HG02852 (cell line): ENCODE measurements at regions not wholly inside any gene's neighbourhood (a gene's known extent, or its start where the extent isn't known, plus 50 kb on each side); places are given as distances from the start of the nearest gene placed in this dataset.

Source experiments
- ATAC-seq: cut with Tn5 transposase; IDR thresholded peaks from one replicate; pipeline ENCODE4 v1.9.1; 2021; ENCODE audit warnings: mild to moderate bottlenecking, moderate library complexity; ENCODE audit not compliant: unreplicated experiment

DNA sequence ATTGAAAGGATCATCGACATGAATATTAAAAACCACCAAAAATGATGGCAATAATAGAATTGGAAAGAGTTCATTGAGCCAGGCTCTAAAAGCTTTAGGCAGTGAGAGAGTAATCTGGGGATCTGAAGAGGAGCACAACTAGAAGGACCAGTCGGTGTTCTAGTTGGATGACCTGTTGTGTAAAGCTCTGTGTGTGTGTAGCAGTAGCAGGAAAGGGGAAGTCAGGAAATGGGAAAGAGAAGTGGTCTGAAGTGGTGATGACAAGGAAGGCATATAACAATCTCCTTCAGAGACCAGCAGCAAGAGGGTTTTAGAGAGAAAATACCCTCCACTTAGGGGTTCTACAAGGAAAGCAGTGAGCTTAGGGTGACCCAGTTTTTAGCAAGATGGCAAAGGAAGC, 539.2 kb downstream of the HTR7 start:
- no peak for ATAC-seq

- ATAC-seq = peak; percentile 71
Measured at GRCh38 chr10:90319188-90319914, 538.5 kb downstream of the HTR7 start.

DNA sequence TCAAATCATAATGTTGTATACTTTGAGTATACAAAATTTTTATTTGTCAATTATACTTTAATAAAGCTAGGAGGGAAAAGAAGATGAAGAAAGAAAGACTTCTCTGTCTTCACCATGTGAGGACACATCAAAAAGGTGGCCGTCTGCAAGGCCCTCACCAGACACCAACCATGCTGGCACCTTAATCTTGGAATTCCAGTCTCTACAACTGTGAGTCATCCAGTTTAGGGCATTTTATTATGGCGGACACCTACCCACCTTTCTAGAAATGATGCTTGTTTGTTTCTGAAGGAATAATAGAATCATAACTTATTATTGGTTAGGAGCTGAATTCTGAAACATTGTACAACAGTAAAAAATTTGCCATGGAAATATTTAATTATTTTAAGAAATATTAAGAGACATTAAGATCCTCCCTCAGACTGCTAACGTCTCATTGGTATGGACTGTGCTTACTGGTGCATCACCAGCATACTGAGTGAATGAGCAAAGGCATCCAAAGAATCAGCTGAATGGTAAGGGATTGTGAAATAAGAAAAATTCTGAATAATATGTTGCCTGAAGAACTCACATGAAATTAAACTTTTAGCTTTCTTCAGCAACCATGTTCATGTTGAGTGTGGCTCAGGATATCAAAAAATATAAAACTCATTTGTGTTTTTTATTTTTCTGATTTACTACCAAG, 536.6 kb downstream of the HTR7 start:
- ATAC-seq = no peak

GRCh38 chr10:90326498-90327267, 531.2 kb downstream of the HTR7 start:
- no peak for ATAC-seq

DNA sequence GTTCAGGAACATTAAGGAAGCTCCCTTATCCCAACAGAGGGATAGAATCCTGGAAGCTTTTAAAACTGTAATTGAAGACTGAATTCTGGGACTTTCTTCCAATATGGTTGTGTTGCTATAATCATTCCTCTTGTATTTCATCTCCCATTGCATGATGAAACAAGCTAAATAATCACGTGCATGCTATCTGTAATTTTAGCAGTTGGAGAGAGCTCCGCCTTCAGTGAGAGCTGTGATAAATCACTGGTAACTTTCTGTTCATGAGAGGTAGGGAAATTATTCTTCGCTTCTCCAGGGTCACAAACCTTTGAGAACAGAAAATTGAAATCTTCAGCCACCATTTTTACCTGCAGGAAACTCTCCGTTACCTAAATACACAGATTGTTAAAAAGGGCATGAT, 530.2 kb downstream of the HTR7 start:
- ATAC-seq = no peak

GRCh38 chr10:90328459-90328858, 529.4 kb downstream of the HTR7 start:
- no peak for ATAC-seq

- no peak for ATAC-seq
Measured at GRCh38 chr10:90328896-90329295, 528.9 kb downstream of the HTR7 start.

- ATAC-seq = no peak
Measured at GRCh38 chr10:90337316-90337715, 520.5 kb downstream of the HTR7 start.

DNA sequence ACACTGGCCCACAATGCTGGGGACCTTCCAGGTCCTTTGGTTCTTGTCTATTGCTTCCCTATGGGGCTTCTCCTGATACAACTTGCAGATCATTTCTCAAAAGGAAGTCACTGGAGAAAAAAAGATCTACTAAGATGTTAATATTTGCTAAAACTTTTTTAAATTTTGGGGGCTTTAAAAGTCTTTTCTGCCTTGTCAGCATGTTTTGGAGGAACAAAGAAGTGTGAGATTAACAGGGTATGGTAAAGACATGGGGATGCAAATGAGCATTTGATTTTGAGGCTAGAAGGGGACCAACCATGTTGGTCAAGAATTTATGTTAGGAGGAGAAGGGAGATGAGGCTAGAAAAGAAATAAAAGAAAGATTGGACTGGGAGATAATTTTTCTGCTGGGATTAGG, 515.4 kb downstream of the HTR7 start:
- no peak for ATAC-seq

GRCh38 chr10:90344226-90344625, 513.6 kb downstream of the HTR7 start:
- no peak for ATAC-seq

GRCh38 chr10:90347239-90347638, 510.6 kb downstream of the HTR7 start:
- no peak for ATAC-seq

- ATAC-seq = no peak
Measured at GRCh38 chr10:90350122-90350521, 507.7 kb downstream of the HTR7 start.

DNA sequence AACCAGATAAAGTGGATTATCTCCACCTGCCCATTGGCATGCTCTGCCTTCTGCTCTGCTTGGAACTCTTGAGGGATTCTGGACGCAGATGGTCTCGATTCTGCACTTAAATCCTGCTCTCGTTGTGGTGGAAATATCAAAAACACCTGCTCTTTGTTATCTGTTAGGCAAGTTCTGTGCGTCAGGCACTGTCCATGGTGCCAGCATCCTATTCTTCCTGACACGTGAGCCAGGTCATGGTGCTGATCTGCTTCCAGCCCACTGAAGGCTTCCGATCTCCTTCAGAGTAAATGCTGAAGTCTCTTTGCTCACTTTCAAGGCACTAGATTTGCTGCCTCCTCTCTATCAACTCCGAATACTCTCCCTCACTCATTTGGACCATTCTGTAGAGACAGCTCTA, 505.6 kb downstream of the HTR7 start:
- ATAC-seq = no peak

GRCh38 chr10:90354914-90355313, 502.9 kb downstream of the HTR7 start:
- ATAC-seq = no peak

- ATAC-seq = no peak
Measured at GRCh38 chr10:90363799-90364483, 493.9 kb downstream of the HTR7 start.

DNA sequence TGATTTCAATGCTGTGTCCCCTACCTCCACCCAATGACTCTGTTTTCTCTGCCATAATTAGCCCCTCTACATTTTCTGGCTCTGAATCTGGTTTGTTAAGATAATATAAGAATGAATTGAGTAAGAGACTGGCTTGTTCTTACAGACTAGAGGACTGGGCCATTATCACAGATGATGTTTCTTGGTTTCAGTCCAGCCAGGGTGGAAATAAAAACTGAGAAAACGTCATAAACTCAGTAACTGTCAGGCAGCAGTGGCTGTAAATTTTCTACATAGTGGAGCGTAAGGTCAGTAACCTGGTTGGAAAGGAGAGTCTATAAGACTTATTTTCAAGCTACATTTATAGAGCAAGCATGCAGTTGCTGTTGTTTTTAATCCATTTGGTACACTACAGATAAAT, 485.4 kb downstream of the HTR7 start:
- ATAC-seq = no peak

DNA sequence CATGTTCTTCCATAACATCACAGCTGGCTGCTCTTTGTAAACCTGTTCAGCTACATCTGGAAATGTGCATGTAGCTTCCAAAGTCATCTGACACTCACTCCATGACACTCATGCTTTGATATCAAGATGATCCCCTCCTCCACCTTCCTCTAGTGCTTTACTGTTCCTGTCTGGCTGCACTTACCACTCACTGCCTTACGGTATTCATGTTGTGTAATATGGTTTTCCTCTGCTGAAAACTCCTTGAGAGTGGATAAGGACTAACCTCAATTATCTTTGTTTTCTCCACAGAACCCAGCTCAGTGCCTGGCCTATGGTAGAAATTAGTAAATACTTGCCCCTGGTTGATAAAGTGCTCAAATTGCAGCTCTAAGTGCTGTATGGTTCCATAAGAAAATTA, 483.9 kb downstream of the HTR7 start:
- no peak for ATAC-seq

DNA sequence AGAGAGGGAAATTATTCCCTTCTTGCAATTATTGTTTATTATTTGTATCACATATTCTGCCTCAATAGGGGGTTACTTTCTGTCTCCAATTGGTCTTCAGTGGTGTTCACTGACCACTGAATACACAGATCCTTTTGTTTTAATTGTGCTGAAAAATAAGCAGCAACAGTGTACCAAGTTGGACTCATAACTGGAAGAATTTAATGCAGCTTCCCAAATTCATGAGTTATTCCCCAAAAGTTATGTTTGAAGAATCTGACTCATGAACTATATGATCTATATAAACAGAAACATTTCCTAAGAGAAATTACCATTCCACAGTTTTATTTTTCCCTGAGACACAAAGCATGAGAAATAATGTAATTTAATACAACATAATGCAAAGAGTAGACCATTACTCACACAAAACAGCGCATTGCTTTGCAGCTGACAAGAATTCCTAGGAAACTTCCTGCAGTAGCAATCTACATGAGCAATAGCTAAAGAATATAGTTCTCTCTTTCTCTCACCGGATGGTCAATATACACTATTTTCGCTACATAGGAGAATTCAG, 479.2 kb downstream of the HTR7 start:
- no peak for ATAC-seq

DNA sequence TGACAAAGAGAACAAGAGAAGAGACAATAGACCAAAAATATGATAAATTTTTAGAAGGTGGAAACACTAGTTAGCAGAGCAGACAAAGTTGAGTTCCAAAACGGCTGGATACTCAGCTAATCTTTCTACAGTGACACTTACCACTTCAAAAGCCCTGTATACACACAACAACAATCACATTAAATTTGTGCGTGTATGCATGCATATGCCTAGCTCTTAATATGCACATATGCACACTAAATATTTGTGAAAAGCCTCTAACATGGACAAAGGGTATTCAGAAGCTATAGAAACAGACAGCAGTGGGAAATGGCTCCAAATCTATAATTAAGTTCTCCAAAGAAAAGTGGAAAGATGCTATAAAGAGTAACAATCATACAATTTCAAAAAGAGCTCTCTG, 476.4 kb downstream of the HTR7 start:
- no peak for ATAC-seq

GRCh38 chr10:90389876-90390275, 468.0 kb downstream of the HTR7 start:
- no peak for ATAC-seq

DNA sequence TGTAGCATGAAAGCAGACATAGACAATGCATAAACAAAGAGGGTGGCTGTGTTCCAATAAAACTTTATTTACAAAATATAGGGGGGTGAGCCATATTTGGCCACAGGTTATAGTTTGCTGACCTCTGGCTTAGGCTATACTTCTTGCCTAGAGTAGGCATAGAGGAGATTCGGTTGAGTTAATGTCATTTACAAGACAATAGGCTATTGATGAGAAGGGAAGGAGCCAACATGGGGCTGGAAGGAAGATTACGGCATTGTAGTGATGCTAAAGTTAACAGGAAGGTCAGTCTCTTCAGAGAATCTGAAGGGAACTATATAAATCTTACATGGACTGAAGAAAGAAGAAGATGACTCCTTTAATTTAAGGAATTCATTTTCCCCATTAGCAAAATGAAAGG, 463.5 kb downstream of the HTR7 start:
- ATAC-seq = no peak
